M059J (cell line): ENCODE measurements at regions not wholly inside any gene's neighbourhood (a gene's known extent, or its start where the extent isn't known, plus 50 kb on each side); places are given as distances from the start of the nearest gene placed in this dataset.

ENCODE experiments used
- DNase-seq: peaks from one replicate; pipeline ENCODE4 v3.0.0-alpha.2; 2012; ENCODE audit warnings: low read depth

DNA sequence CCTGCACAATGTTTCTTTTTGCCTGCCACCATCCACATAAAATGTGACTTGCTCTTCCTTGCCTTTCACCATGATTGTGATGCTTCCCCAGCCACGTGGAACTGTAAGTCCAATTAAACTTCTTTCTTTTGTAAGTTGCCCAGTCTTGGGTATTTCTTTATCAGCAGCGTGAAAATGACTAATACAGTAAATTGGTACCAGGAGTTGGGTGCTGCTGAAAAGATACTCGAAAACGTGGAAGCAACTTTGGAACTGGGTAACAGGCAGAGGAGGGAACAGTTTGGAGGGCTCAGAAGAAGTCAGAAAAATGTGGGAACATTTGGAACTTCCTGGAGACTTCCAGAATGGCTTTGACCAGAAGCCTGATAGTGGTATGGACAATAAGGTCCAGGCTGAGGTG lies 425.3 kb downstream of the GPATCH2 start:
- DNase-seq, result no peak

DNA sequence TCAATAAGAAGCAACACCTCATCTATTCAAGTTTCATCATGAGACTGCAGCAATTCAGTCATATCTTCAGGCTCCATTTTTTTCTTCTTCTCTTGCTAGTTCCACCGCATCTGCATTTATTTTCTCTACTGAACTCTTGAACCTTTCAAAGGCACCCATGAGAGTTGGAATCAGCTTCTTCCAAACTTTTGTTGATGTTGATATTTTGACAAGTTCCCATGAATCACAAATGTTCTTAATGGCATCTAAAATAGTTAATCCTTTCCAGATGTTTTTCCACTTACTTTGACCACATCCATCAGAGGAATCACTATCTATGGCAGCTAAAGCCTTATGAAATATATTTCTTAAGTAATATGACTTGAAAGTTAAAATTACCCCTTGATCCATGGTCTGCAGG lies 434.3 kb downstream of the GPATCH2 start:
- DNase-seq, result no peak

DNA sequence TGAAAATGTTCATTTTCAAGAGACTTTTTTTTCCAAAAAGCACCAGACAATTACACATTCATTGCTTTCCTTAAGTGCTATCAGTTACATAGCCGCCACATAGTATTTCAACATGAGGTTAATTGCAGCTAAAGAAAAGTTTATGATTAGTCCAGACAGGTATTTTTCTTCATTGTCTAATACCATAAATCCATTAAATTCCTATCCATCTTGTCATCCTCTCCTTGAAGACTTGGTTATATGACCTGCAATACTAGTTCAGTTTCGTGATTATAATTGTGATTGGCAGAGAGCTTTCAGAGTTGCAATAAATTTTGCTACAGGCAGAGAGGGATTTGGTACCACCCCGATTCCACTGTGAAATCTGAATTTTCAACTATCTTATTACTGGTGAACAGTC lies 437.7 kb downstream of the GPATCH2 start:
- no peak for DNase-seq

DNA sequence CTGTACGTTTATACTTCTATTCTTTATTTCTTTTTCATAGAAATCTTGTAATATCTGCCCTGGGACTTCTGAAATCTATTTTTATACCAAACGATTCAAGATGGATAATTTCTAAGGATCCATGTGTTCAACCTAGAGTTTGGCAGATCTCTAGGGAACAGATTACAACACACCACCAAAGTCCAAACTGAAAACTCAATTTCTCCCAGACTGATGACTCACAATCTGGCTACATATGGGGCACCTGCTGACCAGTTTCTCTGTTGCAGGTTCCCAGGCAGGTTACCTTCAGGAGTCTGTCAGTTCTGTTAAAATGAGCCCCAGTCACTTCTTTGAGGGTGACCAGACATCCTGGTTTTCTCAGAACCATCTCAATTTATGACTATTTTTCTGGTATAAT lies 439.4 kb downstream of the GPATCH2 start:
- no peak for DNase-seq

DNA sequence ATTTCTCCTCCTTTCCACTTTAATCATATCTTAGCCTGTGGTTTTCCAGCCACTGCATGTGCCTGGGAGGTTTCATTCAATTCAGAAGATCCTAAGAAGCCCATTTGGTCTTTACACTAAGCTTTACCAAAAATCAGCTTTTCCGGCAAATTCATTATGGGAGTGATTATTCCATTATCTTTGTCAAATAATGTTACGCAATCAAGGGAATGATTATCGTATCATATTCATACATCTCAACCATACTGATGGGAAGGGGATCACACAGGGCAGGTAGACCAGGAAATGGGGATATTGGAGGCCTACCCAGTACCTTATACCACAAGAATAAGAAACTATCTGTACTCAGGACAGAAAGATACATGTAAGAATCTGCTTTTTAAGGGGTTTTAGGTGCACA lies 440.5 kb downstream of the GPATCH2 start:
- DNase-seq, result no peak

DNA sequence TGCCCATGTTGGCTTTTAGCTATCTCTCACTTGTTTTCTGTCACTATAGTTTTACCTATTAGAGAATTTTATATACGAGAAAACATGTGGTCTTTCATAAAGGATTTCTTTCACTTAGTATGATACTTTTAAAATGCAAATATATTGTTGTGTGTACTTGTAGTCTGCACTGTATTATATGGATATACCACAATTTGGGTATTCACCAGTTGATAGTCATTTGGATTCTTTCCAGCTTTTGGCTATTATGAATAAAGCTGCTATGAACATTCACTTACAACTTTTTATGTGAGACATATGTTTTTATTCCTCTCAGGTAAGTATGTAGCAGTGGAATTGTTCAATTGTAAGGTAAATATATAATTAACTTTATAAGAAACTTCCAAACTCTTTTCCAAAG lies 441.5 kb downstream of the GPATCH2 start:
- DNase-seq, result no peak

DNA sequence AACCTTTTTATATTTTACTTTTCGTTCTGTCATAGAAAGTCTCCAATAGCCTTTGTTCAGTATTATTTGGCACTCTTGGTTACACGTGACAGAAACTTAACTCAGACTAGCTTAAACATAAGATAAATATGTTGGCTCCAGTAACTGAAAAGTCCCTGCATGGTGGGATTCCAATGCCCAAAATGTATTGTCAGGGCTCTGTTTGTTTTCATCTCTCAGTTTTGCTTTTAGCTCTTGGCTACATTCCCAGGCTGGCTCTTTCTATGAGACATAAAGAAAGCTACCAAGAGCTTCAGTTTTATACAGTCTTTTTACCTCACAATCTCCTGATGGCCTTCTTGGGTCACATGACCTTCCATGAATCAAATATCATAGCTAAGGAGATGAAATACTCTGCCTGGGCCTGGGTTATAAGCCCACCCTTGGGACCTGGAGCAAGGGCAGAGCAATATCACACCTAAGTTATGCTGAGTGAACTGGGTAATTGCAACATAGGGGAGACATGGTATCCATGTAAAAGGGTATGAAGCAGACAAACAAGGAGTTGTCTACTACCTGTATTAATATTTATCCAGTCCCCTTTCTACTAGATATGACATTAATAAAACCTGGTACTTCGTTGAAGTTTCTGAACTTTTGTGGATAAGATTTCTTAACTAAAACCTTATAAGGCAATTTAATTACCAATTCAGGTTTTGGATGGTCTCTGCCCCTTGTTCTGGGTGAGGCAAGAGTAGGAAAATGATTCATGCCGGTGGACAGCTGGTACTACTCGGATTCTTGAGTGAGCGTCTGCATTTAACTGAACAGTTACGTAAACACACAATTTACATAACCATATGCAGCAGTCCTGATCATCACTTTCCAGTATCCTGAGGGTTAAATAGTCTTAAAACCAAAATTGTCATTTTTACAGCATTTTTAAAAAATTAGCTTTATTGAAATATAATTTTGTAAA lies 442.3 kb downstream of the GPATCH2 start:
- no peak for DNase-seq

DNA sequence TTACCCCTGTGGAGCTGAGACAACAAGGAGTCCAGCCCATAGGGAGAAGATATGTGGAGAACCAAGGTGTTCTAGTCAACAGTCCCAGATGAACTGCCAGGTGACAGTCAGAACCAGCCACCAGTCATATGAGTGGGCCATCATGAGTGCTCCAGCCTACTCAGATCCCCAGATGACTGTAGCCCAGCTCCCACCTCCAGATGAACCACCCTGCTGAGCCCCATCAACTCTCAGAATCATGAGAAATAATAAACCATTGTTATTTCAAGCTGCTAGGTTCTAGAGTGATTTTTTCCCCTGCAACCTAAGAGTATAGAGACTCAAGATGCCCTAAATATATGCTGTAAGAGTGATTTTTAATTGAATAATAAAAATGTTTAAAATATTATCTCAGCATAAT lies 444.2 kb downstream of the GPATCH2 start:
- DNase-seq, result no peak

DNA sequence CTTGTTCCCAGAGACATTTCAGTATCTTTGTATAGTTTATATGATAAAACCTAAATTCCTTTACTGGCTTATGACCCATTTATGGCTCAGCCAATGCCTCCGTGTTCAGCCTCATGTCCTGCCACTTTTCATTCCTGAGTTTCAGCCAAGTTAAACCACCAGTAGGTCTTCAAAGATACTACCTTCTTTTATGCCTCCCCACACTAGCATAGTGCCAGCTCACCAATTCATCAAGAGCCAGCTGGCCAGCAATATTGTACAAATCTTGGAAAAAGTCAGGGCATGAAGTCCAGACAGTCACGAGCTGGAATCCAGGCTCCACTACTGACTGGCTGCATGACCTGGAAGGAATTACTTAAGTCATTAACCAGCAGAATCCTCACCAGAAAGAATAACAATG lies 446.0 kb downstream of the GPATCH2 start:
- DNase-seq, result no peak

DNA sequence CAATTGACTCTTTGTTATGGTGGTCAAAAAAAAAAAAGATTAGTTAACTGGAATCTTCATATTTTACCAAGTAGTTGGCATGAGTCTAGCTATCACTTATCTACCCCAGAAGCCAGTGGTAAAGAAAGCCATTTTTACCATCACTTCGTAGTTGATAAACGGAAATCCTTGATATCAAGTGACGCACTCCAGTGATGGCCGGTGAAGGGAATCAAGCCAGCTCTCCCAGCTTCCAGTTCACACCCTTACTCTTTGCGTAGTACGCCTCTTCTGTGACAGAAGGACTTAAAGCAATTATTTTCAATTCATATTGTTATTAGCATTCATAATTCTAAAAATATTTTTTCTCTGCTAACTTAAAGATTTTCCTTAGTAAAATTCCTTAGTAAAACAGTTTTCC lies 447.9 kb downstream of the GPATCH2 start:
- DNase-seq, result no peak

DNA sequence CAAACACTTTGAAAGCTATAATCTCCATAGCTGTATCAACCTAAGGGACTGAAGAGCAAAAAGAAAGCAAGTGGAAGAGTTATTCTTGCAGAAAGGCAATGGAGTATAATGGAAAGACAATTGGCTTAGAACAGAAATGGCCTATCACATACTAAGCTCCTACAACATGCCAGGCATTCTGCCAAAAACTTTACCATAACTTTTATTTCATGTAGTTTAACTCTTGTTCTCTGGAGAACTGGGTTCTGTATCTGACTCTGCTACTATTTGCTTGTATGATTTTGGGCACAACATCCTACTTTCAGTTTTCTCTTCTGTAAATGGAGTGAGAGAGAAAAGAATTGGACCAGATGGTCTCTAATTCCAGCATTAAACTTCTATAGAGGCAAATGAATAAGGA lies 449.1 kb downstream of the GPATCH2 start:
- DNase-seq, result no peak

DNA sequence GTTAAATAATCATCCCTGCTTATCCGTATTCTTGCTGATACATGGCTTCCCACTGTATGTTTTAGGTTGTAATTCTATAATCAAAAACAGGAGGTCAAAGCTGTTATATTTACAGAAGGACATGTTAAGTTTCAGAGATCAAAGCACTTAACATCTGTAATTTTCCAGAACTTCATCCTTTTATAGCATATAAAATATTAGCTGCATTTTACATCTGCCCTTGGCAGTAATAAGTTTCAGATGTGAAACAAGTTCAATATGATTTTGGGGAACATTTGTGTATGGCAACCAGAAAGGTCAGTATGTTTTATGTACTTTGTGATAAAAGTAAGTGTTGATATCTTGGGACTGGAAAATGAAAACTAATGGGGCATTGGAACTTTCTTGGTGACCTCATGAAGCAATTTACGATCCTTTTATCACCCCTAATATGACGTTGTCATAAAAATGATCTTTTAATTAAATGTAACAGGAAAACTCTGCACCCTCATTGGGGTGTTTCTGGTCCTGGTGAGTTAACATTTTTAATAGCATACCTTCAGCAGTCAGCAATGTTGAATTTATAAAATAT lies 449.6 kb downstream of the GPATCH2 start:
- DNase-seq, result no peak

DNA sequence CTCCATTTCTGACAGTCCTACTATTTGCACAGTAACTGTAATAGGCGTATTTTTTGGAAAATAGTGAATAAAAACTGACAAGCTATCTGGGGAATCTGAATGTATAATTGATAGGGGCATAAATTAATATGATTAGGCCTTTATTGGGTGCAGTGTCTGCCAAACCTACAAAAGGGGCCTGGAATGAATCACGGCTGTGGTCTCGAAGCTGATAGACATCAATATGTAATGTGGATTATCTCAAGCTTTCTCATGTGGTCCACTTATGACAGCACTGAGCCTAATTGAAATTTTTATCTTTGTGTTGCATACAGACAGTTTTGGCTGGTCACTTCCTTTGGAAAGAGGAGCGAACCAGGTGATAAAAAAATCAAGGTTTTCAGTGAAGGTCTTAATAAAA lies 450.4 kb downstream of the GPATCH2 start:
- no peak for DNase-seq

DNA sequence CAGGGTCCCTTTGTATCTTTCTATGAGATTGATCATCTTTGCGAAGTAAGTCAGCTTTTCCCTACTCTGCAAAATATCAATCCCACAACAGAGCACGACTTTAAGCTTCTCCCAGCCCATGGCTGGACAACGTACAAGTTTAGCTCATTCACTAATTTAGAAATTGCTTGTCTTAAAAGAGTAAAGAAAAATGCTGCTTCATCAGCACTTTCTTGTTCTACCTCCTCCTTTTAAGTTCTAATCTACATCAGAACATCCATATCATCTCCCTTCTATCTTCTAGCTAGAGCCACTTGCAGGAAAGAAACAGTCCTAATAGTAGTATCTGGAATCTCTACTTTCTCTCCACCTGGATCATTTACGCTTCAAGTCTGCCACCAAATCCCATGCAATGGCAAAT lies 441.2 kb upstream of the ESRRG start:
- no peak for DNase-seq

DNA sequence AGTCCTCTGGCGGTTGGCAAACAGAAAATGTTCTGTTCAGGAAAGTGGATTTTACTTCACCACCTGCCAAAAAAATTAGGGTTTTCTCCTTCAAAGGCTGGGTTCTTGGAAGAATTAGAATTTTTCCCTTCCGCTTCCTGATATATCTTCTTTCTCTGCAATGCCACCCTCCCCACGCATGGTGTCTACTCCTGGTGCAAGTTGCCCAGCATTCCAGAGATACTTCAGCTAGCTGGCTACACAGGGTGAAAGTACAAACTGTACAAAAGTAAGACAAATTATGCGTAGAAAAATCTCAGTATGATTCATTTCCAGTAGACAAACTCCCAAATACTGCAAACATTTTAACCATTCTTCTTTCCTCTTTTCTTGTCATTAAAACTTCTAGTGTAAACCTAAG lies 430.1 kb upstream of the ESRRG start:
- no peak for DNase-seq

DNA sequence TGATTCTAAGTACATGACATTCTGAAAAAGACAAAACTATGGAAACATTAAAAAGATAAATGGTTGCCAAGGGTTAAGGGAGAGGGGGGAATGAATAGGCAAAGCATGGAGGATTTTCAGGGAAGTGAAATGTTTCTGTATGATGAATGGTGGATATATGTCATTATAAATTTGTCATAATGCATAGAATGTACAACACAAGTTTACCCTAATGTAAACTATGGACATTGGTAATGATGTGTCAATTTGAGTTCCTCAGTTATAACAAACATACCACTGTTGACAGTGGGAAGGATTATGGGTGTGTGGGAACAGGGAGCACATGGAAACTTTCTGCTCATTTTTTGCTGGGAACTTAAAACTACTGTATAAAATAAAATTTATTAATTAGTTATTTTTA lies 427.1 kb upstream of the ESRRG start:
- DNase-seq, result no peak

DNA sequence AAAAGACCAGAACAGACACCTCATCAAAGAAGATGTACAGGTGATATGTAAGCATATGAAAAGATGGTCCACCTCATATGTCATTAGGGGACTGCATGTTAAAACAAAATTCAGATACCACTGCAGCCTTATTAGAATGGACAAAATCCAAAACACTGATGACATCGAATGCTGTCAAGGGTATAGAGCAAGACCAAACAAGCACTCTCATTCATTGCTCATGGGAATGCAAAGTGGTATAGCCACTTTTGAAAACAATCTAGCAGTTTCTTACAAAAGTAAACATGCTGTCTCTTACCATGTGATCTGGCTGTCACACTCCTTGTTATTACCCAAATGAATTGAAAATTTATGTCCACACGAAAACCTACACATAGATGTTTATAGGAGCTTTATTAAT lies 426.6 kb upstream of the ESRRG start:
- no peak for DNase-seq

DNA sequence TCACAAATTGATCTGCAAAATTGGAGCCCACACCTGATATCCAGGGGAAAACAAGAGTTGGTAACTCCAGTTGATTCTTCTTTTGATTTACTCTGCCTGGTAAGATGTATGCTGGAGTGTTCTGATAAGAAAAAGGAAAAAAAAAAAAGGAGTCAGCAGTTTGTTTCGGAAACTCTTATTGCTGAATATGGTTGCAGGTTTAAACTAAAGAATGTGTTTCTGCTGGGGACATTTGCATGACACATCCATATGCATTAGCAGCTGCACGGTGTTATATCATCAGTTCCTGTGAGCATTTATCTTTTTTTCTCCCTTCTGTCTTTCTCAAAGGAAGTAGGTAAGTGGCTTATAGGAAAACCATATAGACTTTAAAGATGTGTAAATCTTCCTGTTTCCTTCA lies 418.5 kb upstream of the ESRRG start:
- DNase-seq, result no peak

DNA sequence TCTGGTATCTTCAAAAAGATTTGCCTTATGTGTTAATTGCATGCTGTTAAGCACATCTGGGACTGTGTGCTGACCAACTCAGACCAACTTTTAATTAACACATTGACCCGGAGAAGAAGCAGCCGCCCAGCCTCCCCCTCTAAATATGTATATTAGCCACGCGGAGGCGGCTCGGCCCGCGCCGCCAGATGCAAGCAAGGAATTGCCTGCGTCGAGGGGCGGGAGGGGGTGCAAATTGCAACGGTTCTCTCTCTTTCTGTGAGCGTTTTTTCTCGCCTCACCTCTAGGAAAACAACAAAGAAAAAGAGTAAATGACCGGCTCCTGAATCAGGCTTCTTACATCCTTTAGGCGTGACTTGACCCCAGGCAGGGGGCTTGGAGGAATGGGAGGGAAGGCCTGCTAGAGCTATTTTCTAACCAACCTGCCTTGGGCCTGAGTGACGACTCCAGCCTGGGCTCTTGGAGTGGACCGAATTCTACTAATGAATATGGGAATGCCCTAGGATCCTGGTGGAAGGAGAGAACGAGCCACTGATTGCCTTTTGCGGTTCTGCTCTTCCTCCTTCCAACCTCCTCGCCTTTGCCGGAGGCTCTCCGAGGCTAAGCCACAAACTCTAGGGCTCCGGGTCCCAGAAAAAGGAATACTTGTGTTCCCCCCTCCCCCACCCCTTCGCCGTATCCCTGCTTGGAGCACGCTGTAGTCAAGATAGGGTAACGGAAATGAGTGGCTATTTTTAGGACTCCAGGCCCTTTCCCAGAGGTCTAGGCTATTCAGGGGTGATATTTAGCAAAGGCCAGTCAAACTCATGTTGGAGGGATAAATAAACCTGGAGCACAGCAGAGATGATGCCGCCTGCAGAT lies 417.0 kb upstream of the ESRRG start:
- DNase-seq, result no peak

DNA sequence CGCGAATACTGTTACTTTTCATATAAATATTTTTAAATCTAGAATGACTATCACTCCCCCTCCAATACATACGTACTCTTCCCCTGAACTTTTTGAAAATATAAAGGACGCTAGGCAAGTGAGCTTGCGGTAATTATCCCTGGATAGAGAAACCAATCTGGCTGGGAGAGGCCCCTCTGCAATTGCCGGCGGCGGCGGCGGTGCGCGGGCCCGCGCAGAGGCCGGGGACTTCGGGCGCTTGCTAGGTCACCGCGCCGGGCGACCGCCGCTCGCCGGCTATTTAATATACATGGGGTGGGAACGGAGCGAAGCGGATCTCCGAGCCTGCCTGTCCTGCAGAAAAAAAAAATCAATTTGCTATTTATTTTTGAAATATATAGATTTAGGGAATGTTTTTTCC lies 416.3 kb upstream of the ESRRG start:
- DNase-seq, result no peak

DNA sequence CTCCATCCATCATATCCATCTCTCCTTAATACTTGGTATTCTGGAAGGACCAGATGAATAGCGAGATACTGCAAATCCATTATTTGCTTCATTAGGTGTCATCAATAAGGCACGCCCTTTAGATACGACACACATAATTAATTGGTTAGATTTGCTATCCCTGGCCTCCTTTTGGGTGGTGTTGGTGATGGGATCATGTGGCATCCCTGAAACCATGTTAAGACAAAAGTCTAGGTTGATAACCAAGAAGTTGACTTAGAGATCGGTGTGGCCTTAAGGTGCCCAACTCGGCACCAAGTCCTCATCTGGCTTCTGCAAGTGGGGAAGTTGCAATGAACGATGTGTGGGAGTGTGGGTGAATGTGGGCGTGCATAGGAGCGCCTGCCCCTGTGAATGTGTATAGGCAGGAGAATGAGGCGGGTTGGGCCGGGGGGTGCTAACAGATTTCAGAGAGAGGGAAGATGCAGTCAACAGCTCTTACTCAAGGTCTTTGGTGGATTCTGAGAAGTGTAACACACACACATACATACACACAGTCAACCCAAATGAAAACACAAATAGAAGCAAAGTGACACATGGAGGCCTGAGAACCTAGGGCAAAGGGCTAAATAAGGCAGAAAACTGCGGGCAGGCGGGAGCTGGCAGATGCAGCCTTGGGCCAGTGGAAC lies 415.7 kb upstream of the ESRRG start:
- DNase-seq, result no peak

DNA sequence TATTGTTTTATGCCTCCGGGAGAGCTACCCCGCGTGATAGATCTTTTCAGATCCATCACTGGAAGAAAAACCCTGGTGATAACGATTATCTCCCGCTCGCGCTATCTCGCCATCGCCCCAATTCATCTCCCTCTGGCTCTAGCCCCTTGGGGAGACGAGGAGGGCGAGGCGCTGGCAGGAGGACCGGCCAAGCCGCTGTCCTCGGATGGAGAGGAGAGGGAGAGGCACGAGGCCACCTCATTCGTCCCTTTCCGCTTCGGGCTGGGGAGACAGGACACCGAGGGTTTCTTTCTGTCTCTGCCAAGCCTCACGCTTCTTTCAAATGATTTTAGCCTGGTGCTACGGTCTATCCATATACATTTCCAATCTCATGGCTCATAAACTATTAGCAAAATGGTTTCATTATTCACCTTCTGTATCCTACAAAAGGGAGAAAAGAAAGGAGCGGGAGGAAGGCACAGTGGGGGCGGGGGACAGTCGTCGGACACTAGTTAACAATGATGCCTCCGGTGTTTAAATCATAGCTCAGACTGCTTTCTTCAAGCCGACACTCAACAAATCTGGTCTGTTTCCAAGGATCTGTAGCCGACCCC lies 415.0 kb upstream of the ESRRG start:
- no peak for DNase-seq
